ENCODE measurements at regions not wholly inside any gene's neighbourhood (a gene's known extent, or its start where the extent isn't known, plus 50 kb on each side); places are given as distances from the start of the nearest gene placed in this dataset.

DNA sequence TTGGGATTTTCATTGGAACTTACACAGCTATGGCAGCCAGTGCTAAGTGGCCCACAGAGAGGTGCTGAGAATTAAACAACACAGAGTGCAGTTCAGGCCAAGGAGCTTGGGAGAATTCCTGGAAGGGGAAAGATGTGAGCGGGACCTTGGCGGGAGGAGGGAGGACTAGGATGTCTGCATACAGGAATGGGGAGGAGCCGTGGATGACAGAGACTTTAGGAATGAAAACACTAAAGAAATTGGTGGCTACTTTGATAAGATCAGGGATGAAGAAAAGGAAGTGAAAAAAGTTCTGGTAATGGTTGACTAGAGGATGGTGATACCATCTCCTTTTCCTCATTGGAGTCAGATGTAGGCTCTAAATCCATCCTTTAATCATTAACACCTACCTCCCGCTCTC lies 234.2 kb upstream of the FZD8 start:
- Histone ChIP-seq H3K27ac (ENCODE audit: low read depth, low read length) (no peak overlapping the region), H4K20me1 (ENCODE audit: insufficient read depth) (no peaks in the 10 kb centered on the region), H3K4me3 (replicated peaks in 1 of 2; ENCODE audit: low read depth in 1 of 2, low read length in 2 of 2) (no peak overlapping the region), H3K36me3 (ENCODE audit: control insufficient read depth in 1 of 2, insufficient read depth in 2 of 2, low read length in 2 of 2) (no peaks in the 10 kb centered on the region), H3K4me2 (ENCODE audit: low read length) (no peak overlapping the region), H3K4me1 (ENCODE audit: control insufficient read depth in 1 of 2, insufficient read depth in 2 of 2, low read length in 2 of 2) (no peaks in the 10 kb centered on the region), H3K27me3 (ENCODE audit: insufficient read depth, low read length) (no peaks in the 10 kb centered on the region), H2AFZ (ENCODE audit: low read depth, low read length, poor library complexity, severe bottlenecking) (no peak overlapping the region), H3K9me3 (ENCODE audit: control insufficient read depth in 1 of 2, insufficient read depth in 1 of 2, low read depth in 1 of 2, low read length in 2 of 2) (peaks cover 0 to 4% of the 10 kb centered on the region in 2 experiments; a peak in 1 of 4 replicates), H3K9ac (ENCODE audit: low read length) (no peak overlapping the region), H3K9me2 (ENCODE audit: insufficient read depth) (no peaks in the 10 kb centered on the region), H3K79me2 (ENCODE audit: insufficient read depth, low read length) (no peaks in the 10 kb centered on the region)
- DNase-seq (ENCODE audit: low read depth, low spot score) (no peak), ATAC-seq (no peak)
- no TSS peak for BruUV-seq (replicated peaks)
- RAD21 ChIA-PET (ENCODE audit: low non-redundant PET in 1 of 2, low total read pairs in 2 of 2, uncharacterized antibody in 2 of 2, unreplicated experiment in 2 of 2), result no interaction called here
- CTCF ChIA-PET, result no interaction called here
- no peak for TF ChIP-seq ZBTB33 (IDR thresholded peaks at IDR 0.05; ENCODE audit: extremely low read depth, insufficient replicate concordance, low read length)
- TF ChIP-seq ATF3 (IDR thresholded peaks at IDR 0.05), result no peak
- TF ChIP-seq ZNF274 (IDR thresholded peaks at IDR 0.05; ENCODE audit: low read depth, low read length), result no peak
- no peak for TF ChIP-seq CBX3 (IDR thresholded peaks at IDR 0.05; ENCODE audit: low read depth)
- no peak for TF ChIP-seq YY1 (IDR thresholded peaks at IDR 0.05; ENCODE audit: extremely low read depth, insufficient replicate concordance, low read depth, low read length)
- TF ChIP-seq POLR2A (IDR thresholded peaks at IDR 0.05; ENCODE audit: borderline replicate concordance, extremely low read depth, insufficient read depth, insufficient read length), result no peak
- no peak for TF ChIP-seq TCF7L2 (IDR thresholded peaks at IDR 0.05; ENCODE audit: borderline replicate concordance, extremely low read depth, insufficient read depth, insufficient read length)
- no peak for TF ChIP-seq RAD21 (IDR thresholded peaks at IDR 0.05; ENCODE audit: low read depth)
- TF ChIP-seq CEBPB (IDR thresholded peaks at IDR 0.05; ENCODE audit: low read depth), result no peak
- TF ChIP-seq SP1 (IDR thresholded peaks at IDR 0.05; ENCODE audit: low read depth), result no peak
- POLR2A ChIA-PET, result no interaction called here
- intact Hi-C loops (cut with micrococcal nuclease), result no loop called here
